PC-9 (cell line): ENCODE measurements at regions not wholly inside any gene's neighbourhood (a gene's known extent, or its start where the extent isn't known, plus 50 kb on each side); places are given as distances from the start of the nearest gene placed in this dataset.

ENCODE experiments used
- EZH2 ChIP-seq: fragments of 200-600 bp; sonication (generic); IDR thresholded peaks from 2 replicates; pipeline ENCODE4 v1.8.0; 2017; ENCODE audit warnings: antibody characterized with exemption, low read depth
- TF ChIP-seq, protein P1 (sequence below): fragments of 200-600 bp; sonication (generic); conservative IDR thresholded peaks from 2 replicates; pipeline ENCODE4 v1.6.1; 2017; ENCODE audit warnings: mixed run types, antibody characterized with exemption, mild to moderate bottlenecking, moderate library complexity

GRCh38 chr21:19941626-19942025 lies 1056.6 kb upstream of the NCAM2 start:
- TF ChIP-seq, protein P1, sequence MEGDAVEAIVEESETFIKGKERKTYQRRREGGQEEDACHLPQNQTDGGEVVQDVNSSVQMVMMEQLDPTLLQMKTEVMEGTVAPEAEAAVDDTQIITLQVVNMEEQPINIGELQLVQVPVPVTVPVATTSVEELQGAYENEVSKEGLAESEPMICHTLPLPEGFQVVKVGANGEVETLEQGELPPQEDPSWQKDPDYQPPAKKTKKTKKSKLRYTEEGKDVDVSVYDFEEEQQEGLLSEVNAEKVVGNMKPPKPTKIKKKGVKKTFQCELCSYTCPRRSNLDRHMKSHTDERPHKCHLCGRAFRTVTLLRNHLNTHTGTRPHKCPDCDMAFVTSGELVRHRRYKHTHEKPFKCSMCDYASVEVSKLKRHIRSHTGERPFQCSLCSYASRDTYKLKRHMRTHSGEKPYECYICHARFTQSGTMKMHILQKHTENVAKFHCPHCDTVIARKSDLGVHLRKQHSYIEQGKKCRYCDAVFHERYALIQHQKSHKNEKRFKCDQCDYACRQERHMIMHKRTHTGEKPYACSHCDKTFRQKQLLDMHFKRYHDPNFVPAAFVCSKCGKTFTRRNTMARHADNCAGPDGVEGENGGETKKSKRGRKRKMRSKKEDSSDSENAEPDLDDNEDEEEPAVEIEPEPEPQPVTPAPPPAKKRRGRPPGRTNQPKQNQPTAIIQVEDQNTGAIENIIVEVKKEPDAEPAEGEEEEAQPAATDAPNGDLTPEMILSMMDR = no peak
- no peak for TF ChIP-seq EZH2
